SK-N-SH (cell line): ENCODE measurements at regions not wholly inside any gene's neighbourhood (a gene's known extent, or its start where the extent isn't known, plus 50 kb on each side); places are given as distances from the start of the nearest gene placed in this dataset.

Experiments used
- CHD2 ChIP-seq: fragments of 150-350 bp; IDR thresholded peaks from 2 replicates; pipeline ENCODE4 v1.6.1; 2018; ENCODE audit warnings: low read length; ENCODE audit not compliant: partially characterized antibody
- CTCF ChIP-seq: fragments of 200-600 bp; sonication (generic); IDR thresholded peaks from 2 replicates; pipeline ENCODE4 v1.6.1; 2017; ENCODE audit warnings: antibody characterized with exemption, mild to moderate bottlenecking, moderate library complexity
- ELF1 ChIP-seq: IDR thresholded peaks from 2 replicates; pipeline ENCODE4 v1.4.0; 2012
- EP300 ChIP-seq, 2 experiments: IDR thresholded peaks; 2 replicates each; pipeline versions ENCODE4 v1.4.0 to v1.6.1; 2012; ENCODE audit warnings: borderline replicate concordance in 1 of 2, low read depth in 1 of 2, low read length in 1 of 2
- EZH2phosphoT487 ChIP-seq: fragments of 200-600 bp; sonication (generic); IDR thresholded peaks from 2 replicates; pipeline ENCODE4 v1.6.1; 2017; ENCODE audit warnings: low read depth, mixed run types, mild to moderate bottlenecking, antibody characterized with exemption, moderate library complexity, borderline replicate concordance
- FOXJ3 ChIP-seq: sonication (generic); formaldehyde crosslinking; IDR thresholded peaks from 2 replicates; pipeline ENCODE4 v1.5.1; 2020; ENCODE audit warnings: mild to moderate bottlenecking, missing genetic modification reagents
- GATA2 ChIP-seq: sonication (generic); formaldehyde crosslinking; IDR thresholded peaks from 2 replicates; pipeline ENCODE4 v1.5.0; 2020; ENCODE audit warnings: mild to moderate bottlenecking, missing genetic modification reagents
- MEF2A ChIP-seq: IDR thresholded peaks from 2 replicates; pipeline ENCODE4 v1.4.0; 2012; ENCODE audit warnings: low read depth, borderline replicate concordance
- NFIC ChIP-seq: IDR thresholded peaks from 2 replicates; pipeline ENCODE4 v1.4.0; 2012; ENCODE audit warnings: borderline replicate concordance
- SMC3 ChIP-seq: IDR thresholded peaks from 2 replicates; pipeline ENCODE4 v1.6.1; 2012; ENCODE audit warnings: low read depth, low read length, improper control_type of control experiment
- TAF1 ChIP-seq: IDR thresholded peaks from 2 replicates; pipeline ENCODE4 v1.6.1; 2012; ENCODE audit warnings: low read depth, mild to moderate bottlenecking, low read length, moderate library complexity, borderline replicate concordance

- no peak for TF ChIP-seq ELF1
- TF ChIP-seq CTCF = no peak
- no peak for TF ChIP-seq EZH2phosphoT487
- TF ChIP-seq SMC3 = no peak
- TF ChIP-seq TAF1 = no peak
- no peak for TF ChIP-seq FOXJ3
- no peak for TF ChIP-seq NFIC
- no peak for TF ChIP-seq GATA2 (CRISPR knock-in tag)
- TF ChIP-seq CHD2 = no peak
- no peak for TF ChIP-seq MEF2A
- TF ChIP-seq EP300 (IDR thresholded peaks at IDR 0.05; ENCODE audit: borderline replicate concordance in 1 of 2, low read depth in 1 of 2, low read length in 1 of 2) = no peak
Measured at GRCh38 chr7:16091701-16092310, 329.5 kb downstream of the CRPPA start.
